Stimulated activated CD8-positive, alpha-beta memory T cell treated with anti-CD3 and anti-CD28 coated beads, Interleukin-2, amount 100 ng/mL, for 48 hours (primary cell): ENCODE measurements at regions not wholly inside any gene's neighbourhood (a gene's known extent, or its start where the extent isn't known, plus 50 kb on each side); places are given as distances from the start of the nearest gene placed in this dataset.

ENCODE experiments used
- DNase-seq, 2 donors: peaks; one replicate each; pipeline ENCODE4 v3.0.0-alpha.2; 2020; ENCODE audit warnings: low read depth in 2 of 2

DNA sequence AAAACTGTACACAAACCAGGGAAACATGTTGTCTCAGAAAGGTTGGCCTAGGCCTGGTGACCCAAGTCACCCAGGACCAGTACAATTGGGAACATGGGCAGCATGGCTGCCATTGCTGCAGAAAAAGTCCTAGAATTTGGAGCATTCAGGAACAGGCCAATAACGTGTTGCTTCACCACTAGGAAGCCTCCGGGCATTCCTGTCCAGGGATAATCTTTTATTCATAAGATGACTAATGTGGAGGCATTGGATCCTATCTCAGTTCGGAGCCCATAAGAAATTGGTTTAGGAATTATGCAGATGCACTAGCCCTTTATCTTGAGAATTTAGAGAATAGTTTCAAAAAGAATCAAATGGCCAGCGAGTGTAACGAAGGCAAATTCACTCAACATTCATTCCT, 242.8 kb upstream of the NDST4 start:
- no peak for DNase-seq

DNA sequence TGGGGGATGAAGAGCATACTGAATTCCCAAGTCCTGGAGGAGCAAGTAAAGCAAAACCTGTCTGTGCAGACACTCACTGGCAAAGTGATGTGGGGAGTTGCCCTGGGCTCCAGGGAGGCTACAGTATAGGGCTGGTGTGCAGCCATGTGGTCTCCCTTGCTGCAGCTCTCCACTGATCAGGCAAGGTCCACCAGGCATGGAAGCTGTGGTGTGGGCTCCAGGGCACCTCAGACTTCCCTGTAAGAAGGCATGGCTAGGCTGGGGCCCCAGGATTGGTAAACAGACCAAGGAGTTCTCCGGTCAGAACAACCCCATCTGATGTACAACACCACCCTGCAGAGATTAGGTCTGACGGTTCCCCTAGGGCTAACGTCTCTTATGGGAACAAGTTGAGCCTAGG, 241.9 kb upstream of the NDST4 start:
- DNase-seq: no peak

DNA sequence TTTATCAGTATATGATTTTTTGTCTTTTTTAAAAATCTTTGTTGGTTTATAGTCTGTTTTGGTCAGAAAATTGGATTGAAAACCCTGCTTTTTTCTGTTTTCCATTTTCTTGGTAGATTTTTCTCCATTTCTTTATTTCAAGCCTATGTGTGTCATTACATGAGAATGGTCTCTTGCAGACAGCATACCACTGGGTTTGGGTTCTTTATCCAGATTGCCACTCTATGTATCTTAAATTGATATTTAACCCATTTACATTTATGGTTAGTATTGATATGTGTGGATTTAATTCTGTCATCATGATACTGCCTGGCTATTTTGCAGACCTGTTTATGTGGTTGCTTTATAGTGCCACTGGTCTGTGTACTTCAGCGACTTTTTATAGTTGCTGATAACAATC, 239.9 kb upstream of the NDST4 start:
- DNase-seq: no peak

DNA sequence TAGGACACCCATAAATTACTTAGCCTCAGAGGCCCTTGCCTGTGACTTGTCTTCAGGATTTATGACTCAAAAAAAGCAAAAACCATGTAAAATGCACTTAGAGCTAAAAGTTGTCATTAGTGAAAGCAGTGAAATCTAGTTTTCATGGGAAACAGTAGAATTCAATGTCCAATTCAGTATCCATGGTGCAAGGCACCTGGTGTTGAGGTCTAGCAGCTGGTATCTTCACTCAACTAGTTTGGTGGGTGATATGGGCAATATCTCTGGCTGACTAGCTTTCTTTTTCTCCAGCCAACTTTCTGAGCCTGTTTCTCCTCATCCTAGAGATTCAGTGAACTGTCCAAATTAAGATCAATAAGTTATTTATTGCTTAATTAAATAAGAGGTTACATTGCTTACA, 229.8 kb upstream of the NDST4 start:
- no peak for DNase-seq

DNA sequence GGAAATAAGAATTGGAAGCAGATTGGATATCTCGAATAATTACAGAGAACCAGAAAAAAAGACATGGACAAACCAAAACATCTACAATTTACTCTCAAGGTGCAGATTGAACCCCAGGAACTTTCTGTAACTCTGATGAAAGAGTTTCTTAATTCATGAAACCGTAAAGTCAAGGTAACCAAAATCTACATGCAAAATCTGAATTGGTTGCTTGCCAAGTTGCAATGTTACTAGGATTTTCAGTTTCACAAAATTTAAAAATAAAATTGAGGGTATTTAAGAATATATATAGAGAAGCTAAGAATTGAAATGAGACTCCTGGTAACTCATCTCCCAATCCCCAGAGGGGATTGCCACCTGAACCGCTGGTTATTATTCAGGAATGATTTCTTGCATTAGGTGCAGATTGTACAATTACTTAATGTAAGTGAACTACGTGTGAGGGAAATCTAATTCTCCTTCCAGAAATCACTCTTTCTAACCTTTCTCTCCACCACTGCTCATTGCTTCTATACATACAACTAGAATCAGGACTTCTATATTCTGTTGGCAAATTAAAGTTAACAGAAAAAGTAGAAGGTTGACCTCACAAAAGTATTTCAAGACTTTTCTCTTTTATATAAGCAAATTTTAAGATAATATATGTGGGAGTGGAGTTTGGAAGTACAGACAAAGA, 221.5 kb upstream of the NDST4 start:
- DNase-seq: no peak

DNA sequence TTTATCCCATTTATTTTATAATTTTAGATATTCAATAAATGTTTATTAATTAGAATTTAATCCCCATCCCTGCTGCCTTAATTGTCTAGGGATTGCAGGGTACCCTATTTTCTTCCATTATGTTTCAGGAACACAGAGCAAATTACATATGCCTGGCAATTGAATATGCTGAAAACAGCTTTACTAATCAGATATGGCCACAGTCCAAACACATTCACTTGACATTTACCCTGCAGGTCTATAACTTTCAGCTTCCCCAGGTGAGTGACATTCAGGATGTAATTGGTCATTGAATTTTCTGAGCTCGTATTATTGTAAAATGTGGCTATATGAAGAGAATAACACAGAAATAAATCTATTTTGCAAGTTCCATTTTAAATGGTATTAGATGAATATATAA, 218.7 kb upstream of the NDST4 start:
- no peak for DNase-seq

DNA sequence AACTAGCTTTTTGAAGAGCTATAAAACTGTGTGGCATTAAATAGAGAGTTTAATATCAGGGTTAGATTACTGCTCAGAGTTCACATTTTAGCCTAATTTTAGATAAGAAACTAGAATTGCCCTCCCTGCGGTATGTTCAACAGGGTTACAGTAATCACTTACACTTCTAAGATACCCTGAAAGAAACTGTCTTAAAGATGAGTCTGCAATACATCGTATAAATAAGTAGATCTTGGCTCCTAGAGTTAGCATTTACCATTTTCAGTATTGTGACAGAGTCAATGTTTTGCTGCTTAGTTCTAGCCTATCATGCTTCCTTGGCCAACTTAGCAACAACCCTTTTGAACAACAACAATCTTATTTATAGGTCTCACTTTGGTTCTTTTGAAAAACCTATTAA, 217.8 kb upstream of the NDST4 start:
- no peak for DNase-seq

DNA sequence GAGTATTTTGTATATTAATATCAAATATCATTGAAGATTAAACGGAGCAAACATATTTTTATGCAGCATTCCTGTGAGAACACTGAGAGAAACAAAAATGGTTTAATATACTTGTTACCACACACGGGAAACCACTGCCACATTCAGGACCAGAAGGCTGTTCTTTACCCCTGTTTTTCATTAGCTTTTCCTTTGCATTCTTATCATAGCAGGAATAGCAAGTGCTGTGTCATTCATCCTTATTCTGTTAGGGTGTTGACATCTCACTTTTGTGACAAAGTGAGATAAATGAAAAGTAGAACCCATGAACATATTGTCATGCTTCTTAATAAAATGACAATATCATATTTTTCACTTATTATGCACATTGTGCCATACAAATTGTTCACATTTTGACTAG, 212.4 kb upstream of the NDST4 start:
- no peak for DNase-seq

DNA sequence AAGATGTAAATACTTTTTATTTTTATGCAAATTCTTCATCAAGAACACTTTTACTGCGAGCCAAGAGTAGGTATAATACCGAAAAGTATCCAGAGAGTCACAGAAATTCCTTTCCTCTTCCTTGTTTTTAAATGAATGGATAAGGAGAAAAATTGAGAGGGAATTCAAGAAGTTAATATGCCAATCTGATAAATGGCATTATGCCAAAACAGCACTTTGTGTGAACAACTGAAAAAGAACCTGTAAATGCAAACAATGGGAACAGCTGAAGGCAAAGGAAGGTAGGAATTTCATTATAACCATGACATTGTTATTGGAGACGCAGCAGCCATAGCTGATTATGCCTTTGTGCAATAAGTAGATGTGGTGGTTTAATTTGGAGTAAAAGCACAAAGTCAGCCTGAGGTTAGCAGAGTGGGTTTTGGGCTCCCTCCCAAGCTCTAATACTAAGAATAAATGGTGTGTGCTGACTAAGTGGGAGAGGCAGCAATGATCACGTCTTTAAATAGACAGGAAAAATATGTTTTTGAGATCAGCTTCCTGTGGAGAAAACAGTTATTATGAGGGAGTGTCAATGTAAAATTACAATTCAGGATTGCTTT, 209.8 kb upstream of the NDST4 start:
- DNase-seq: no peak

DNA sequence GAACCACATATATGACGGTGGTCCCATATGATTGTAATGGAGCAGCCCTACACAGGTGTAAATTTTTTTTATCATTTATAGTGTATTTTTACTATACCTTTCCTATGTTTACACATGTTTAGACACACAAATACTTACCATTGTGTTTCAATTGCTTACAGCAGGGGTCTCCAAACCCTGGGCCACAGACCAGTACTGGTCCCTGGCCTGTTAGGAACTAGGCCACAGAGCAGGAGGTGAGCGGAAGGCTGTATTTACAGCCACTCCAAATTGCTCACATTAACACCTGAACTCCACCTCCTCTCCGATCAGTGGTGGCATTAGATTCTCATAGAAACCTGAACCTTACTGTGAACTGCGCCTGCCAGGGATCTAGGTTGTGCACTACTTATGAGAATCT, 201.8 kb upstream of the NDST4 start:
- no peak for DNase-seq

DNA sequence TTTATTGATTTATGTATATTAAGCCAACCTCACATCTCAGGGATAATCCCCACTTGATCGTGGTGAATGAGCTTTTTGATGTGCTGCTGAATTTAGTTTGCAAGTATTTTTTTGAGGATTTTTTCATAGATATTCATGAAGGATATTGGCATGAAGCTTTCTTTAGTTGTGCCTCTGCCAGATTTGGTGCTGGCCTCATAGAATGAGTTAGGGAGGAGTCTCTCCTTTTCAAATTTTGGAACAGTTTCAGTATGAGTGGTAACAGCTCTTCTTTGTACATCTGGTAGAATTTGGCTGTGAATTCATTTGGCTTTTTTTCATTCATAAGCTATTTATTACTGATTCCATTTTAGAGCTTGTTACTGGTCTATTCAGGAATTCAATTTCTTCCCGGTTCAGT, 197.2 kb upstream of the NDST4 start:
- no peak for DNase-seq

DNA sequence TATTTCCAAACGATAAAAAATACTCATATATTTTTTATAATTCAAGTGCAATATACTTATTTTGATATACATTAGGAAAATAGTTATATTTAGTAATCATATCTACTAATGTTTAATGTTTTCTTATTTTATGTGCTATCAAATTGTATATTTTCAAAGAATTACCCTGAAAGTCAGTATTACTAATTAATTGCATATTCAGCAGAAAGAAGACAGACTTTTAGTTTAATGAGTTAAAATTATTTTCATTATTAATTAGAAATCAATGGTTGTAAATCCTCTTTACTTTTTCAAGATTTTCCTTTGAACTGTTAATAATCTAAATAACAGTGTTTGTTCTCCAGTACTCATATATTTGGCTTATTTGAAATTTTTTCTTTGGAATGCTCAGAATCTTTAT, 181.3 kb upstream of the NDST4 start:
- DNase-seq: no peak

DNA sequence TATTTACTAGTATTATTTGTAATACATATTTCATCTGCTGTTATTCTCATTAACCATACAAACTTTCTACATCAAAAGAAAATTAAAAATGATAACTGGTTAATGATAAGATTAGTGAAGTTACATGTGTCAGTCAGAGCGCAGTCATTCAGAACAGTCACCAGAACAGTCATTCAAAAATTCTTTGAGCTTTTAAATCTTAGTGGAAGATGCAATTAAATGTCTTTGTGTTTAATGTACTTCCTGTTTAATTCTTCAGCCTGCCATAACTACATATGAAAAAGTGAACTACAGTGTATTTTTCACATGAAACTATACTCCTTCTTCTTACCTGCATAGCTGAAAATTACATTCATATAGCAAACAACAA, 179.7 kb upstream of the NDST4 start:
- no peak for DNase-seq

DNA sequence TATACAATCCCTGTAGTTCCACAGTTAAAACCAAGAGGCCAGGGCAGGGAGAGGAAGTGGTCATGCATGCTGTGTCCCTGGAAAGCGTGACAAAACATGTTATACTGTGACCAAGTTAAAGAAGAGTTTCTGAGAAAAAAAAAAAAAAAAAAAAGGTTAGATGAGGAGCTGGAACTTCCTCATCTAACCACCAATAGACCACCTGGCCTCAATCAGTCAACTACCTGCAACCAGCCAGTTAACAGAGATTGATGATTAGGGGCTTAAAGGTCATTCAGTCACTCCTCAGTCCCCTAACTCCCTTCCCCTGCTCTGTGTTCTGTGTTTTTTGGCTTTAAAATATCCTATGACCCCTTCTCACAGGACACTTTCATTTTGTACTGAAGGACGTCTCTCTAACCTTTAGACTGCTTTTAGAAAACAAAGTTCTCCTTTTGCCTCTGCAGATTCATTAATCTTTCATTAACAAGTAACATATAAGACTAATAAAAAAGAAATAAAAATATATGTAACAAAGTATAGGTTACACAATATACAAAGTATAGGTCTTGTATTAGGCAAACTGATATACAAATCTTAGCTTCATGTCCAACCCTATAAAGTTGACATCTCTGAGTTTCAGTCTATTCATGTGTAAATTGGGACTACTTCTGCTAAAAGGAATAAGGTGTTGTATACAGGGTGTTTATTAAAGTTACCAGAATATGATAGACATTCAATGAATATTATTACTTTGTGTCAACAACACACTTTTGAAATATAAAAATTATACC, 179.1 kb upstream of the NDST4 start:
- no peak for DNase-seq

DNA sequence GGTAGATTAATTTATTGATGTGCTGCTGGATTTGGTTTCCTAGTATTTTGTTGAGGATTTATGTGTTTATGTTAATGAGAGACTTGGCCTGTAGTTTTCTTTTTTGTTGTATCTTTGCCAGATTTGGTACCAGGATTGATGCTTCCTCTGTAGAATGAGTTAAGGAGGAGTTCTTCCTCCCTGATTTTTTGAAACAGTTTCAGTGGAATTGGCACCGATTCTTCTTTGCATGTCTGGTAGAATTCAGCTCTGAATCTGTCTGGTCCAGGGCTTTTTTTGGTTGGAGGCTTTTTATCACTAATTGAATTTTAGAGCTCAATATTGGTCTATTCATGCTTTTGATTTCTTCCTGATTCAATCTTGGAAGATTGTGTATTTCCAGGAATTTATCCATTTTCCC, 174.0 kb upstream of the NDST4 start:
- no peak for DNase-seq

DNA sequence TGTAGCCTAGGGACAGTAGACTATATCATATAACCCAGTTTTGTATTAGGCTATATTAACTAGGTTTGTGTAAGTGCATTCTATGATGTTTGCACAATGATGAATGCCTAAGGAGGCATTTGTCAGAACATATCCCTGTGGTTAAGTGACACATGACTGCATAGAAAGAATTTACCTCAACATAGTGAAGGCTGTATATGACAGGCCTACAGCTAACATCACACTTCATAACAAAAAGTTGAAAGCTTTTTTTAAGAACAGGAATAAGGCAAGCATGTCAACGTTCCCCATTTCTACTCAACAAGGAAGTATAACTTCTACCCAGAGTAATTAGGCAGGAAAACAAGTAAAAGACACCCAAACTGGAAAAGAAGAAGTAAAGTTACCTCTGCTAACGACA, 165.9 kb upstream of the NDST4 start:
- no peak for DNase-seq

DNA sequence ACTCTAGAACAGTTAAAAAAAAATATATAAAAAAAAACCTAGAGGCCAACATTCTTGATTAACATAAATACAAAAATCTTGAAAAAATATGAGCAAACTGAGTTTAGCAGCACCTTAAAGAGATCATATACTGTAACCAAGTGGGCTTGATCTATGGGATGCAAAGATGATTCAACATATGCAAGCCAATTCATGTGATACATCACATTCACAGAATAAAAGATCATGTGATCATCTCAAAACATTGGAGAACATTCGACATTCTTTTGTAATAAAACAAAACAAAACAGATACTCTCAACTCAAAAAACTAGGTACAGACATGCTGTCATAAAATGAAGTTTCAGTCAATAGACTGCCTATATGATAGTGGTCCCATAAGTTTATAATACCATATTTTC, 165.4 kb upstream of the NDST4 start:
- no peak for DNase-seq

DNA sequence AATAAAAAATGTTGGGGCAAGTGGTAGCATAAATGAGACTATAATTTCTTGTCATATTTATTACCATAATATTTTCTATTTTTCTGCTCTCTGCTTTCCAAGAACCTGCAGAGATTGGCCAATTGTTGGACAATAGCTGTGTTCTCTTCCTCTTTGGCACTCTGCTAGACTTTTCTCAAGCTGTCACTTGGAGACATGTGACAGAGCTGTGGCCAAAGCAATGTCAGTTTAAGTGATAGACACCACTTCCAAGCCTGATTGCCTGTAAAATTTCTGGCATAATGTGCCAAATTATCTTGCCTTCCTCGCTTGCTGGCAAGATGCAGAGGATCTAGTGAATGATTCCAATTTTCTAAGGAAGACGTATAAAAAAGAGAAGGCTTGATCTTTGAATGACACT, 162.2 kb upstream of the NDST4 start:
- no peak for DNase-seq

DNA sequence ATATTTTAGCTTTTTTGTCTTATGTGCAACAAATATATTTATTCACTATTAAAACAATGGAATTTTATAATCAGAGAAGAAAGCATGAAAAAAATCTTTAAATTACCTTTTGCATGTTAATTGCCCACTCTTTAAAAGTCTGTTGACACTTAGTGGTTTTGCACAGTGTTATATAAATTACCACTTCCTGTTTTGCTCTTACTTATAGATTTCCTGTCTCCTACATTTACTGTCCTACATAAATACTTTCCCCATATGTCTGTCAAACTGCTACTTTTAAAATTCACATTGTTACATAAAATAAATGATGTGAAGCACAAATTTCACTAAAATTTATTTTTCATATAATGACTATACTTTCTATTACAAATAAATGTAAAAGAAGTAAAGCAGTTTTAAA, 161.1 kb upstream of the NDST4 start:
- DNase-seq: no peak

DNA sequence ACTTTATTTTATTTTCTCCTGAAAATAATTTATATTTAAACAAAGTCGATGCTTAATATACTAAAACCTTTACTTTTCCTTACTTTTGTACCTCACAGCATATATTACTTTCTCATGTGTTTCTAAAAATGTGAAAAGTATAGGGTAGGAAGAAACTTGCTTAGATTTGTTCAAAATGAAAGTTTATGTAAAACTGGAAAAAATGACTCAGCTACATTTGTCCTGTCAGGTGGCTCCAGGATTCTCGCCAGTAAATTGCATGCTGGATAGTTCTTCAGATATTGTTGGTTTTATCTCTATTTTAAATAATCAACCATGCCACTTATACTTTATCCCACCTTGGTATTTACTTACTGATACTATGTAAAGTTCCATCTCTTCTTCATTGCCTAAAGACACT, 159.2 kb upstream of the NDST4 start:
- DNase-seq: no peak

DNA sequence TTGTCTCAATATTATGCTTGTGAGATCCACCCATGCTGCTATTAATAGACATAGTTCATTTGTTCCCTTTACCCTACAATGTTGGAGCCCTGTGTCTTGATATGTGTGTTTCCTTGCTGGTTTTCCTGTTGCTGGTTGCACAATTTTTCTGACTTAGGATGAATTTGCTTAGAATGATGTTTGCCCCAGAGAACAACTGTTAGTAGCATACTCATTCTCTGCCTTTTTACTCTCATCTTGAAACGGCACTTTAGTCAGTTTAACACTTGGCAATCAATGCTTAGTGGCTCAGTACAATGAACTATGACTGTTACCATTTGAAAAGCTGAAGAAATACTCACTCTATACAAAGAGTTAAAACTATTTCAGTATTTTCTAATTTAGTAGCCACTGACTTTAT, 158.8 kb upstream of the NDST4 start:
- no peak for DNase-seq

DNA sequence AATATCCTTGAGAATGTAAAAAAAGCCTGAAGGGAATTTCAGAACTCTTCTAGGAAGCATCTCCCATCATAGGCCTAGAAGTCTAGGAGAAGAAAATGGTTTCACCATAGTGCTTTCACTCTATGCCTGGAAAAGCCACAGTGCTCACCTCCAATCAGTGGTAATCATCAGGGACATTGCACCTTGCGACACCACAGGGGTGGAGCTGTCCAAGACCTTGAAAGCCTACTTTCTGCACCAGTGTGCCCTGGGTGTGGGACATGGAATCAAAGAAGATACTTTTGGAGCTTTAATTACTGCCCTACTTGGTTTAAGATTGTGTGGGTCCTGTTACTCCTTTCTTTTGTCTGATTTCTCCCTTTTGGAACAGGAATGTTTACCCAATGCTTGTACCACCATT, 146.8 kb upstream of the NDST4 start:
- DNase-seq: no peak

DNA sequence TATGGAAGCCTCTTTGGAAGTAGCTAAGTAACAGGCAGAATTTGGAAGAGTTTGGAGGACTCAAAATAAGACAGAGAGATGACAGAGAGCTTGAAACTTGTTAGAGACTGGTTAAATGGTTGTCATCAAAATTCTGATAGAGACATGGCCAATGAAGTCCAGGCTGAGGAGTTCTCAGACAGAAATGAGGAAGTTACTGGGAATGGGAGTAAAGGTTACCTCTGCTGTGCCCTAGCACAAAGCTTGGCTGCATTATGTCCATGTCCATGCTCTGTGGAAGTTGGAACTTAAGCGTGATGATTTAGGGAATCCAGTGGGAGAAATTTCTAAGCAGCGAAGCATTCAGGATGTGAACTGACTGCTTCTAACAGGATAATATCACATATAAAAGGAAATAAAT, 146.2 kb upstream of the NDST4 start:
- no peak for DNase-seq

DNA sequence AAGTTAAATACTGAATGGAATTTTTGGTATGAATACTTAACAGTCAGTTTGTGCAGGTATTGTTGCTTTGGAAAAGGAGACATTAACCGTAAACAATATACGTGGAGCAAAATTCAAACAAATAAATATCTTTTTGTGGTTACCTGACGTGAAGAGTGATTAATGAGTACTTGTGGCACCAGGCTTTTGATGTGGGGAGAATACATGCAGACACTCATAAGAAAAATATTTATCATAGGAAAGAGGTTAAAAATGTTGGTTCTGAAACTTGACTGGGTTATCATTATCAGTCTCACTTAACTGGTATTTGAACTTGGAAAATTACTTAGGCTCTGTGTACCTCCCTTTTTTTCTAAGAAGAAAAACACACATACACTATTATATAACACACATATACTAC, 136.4 kb upstream of the NDST4 start:
- no peak for DNase-seq
